Stomach (tissue), 4 donors: ENCODE measurements at regions not wholly inside any gene's neighbourhood (a gene's known extent, or its start where the extent isn't known, plus 50 kb on each side); places are given as distances from the start of the nearest gene placed in this dataset.

Experiments
- CTCF ChIP-seq, 7 experiments: fragments of 450-650 bp in 4 of 7; fragments of 200-600 bp in 3 of 7; sonication (generic) in 3 of 7; IDR thresholded peaks; one replicate each; pipeline ENCODE4 v1.5.1; 2016 to 2019; ENCODE audit warnings: antibody characterized with exemption in 7 of 7, control low read depth in 2 of 7, mild to moderate bottlenecking in 1 of 7
- EP300 ChIP-seq: sonication (generic); formaldehyde crosslinking; IDR thresholded peaks from one replicate; pipeline ENCODE4 v1.6.1; 2017; ENCODE audit warnings: antibody characterized with exemption
- POLR2A ChIP-seq, 4 donors: fragments of 450-650 bp; IDR thresholded peaks; one replicate each; pipeline ENCODE4 v1.6.1; 2016; ENCODE audit warnings: antibody characterized with exemption in 4 of 4, control low read depth in 2 of 4, mild to moderate bottlenecking in 1 of 4, moderate library complexity in 1 of 4
- POLR2AphosphoS5 ChIP-seq, 3 donors: sonication (generic); formaldehyde crosslinking; IDR thresholded peaks; one replicate each; pipeline ENCODE4 v1.6.1; 2016; ENCODE audit warnings: antibody characterized with exemption in 3 of 3

DNA sequence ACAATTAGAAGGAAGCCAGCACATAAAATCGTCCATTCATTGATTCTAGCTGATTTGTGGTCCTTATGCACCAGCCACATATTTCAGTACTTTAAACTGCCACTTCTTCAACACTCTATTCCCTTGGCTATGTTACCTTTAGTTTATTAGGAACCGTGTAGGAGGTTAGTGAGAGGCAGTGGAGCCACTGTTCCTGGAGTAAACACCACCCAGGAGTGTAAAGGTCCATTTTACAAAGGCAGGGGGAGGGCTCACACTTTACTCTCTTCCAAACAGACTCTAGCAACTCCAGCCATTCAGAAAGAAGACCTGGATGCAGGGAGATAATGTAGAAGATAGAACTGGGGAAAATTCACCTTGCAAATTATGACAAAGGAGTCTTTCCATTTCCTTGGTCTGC, 170.2 kb upstream of the RPS23 start:
- no peak for TF ChIP-seq POLR2AphosphoS5 (IDR thresholded peaks at IDR 0.05)
- no peak for TF ChIP-seq CTCF (IDR thresholded peaks at IDR 0.05)
- TF ChIP-seq POLR2A (IDR thresholded peaks at IDR 0.05): no peak
- TF ChIP-seq EP300: no peak
